HG03097 (cell line): ENCODE measurements at regions not wholly inside any gene's neighbourhood (a gene's known extent, or its start where the extent isn't known, plus 50 kb on each side); places are given as distances from the start of the nearest gene placed in this dataset.

Experiments used
- ATAC-seq: cut with Tn5 transposase; IDR thresholded peaks from one replicate; pipeline ENCODE4 v1.9.1; 2021; ENCODE audit not compliant: unreplicated experiment, low FRiP score

- no peak for ATAC-seq
These were observed 185.6 kb upstream of the CAMK1G start for GRCh38 chr1:209397910-209398309.

GRCh38 chr1:209398313-209398991 is 185.1 kb upstream of the CAMK1G start:
- no peak for ATAC-seq

GRCh38 chr1:209399800-209400199 is 183.7 kb upstream of the CAMK1G start:
- no peak for ATAC-seq

GRCh38 chr1:209400351-209401220 is 182.9 kb upstream of the CAMK1G start:
- no peak for ATAC-seq

GRCh38 chr1:209402697-209403096 is 180.8 kb upstream of the CAMK1G start:
- ATAC-seq: no peak

- ATAC-seq: no peak
These were observed 179.6 kb upstream of the CAMK1G start for GRCh38 chr1:209403921-209404320.

GRCh38 chr1:209404577-209404976 is 178.9 kb upstream of the CAMK1G start:
- ATAC-seq: no peak

- no peak for ATAC-seq
These were observed 178.2 kb upstream of the CAMK1G start for GRCh38 chr1:209405183-209405814.

- no peak for ATAC-seq
These were observed 177.3 kb upstream of the CAMK1G start for GRCh38 chr1:209406168-209406567.

- ATAC-seq: no peak
These were observed 176.9 kb upstream of the CAMK1G start for GRCh38 chr1:209406595-209406994.

- ATAC-seq: no peak
These were observed 173.7 kb upstream of the CAMK1G start for GRCh38 chr1:209409780-209410179.

GRCh38 chr1:209411491-209411929 is 172.0 kb upstream of the CAMK1G start:
- ATAC-seq: no peak

GRCh38 chr1:209412036-209412435 is 171.5 kb upstream of the CAMK1G start:
- ATAC-seq: no peak

- no peak for ATAC-seq
These were observed 170.9 kb upstream of the CAMK1G start for GRCh38 chr1:209412566-209412965.

- no peak for ATAC-seq
These were observed 170.5 kb upstream of the CAMK1G start for GRCh38 chr1:209413062-209413461.

- ATAC-seq: no peak
These were observed 168.6 kb upstream of the CAMK1G start for GRCh38 chr1:209414803-209415329.

- ATAC-seq: no peak
These were observed 167.5 kb upstream of the CAMK1G start for GRCh38 chr1:209416039-209416438.

- no peak for ATAC-seq
These were observed 166.8 kb upstream of the CAMK1G start for GRCh38 chr1:209416716-209417115.

- ATAC-seq: no peak
These were observed 165.8 kb upstream of the CAMK1G start for GRCh38 chr1:209417761-209418160.

- no peak for ATAC-seq
These were observed 163.2 kb upstream of the CAMK1G start for GRCh38 chr1:209420276-209420675.

GRCh38 chr1:209421186-209421585 is 162.3 kb upstream of the CAMK1G start:
- ATAC-seq: no peak
